Calu3 (cell line): ENCODE measurements at regions not wholly inside any gene's neighbourhood (a gene's known extent, or its start where the extent isn't known, plus 50 kb on each side); places are given as distances from the start of the nearest gene placed in this dataset.

ENCODE experiments used
- BruUV-seq: library from RNA; stranded (reverse); fragments of 400-500 nt; replicated peaks from 2 replicates; lab custom pipeline; 2021; lab: Mats Ljungman, UMichigan
- CTCF ChIA-PET: fragments of 300-600 bp; sonication (Branson Sonifier 250); formaldehyde crosslinking; loops from one replicate; lab custom pipeline; 2022; ENCODE audit warnings: antibody characterized with exemption; lab: Charles Lee
- DNase-seq: peaks from one replicate; pipeline ENCODE4 v3.0.0; 2022
- H3K27ac Mint-ChIP-seq: one replicate; pipeline ENCODE4 v1.8.0; 2022; ENCODE audit warnings: mixed read lengths; ENCODE audit not compliant: unreplicated experiment
- H3K27me3 Mint-ChIP-seq: one replicate; pipeline ENCODE4 v1.8.0; 2022; ENCODE audit warnings: mixed read lengths; ENCODE audit not compliant: unreplicated experiment
- H3K36me3 Mint-ChIP-seq: one replicate; pipeline ENCODE4 v1.8.0; 2022; ENCODE audit warnings: mild to moderate bottlenecking, moderate library complexity, mixed read lengths; ENCODE audit not compliant: insufficient read depth, unreplicated experiment
- H3K4me1 Mint-ChIP-seq: one replicate; pipeline ENCODE4 v1.8.0; 2022; ENCODE audit warnings: mild to moderate bottlenecking, low read depth, mixed read lengths; ENCODE audit not compliant: unreplicated experiment
- H3K4me3 Mint-ChIP-seq: one replicate; pipeline ENCODE4 v1.8.0; 2022; ENCODE audit warnings: mild to moderate bottlenecking, low read depth, moderate library complexity, mixed read lengths; ENCODE audit not compliant: unreplicated experiment
- H3K9me3 Mint-ChIP-seq: one replicate; pipeline ENCODE4 v1.8.0; 2022; ENCODE audit warnings: low read depth, mixed read lengths; ENCODE audit not compliant: unreplicated experiment
- CTCF ChIP-seq: fragments of 200-600 bp; IDR thresholded peaks from one replicate; pipeline ENCODE4 v1.8.0; 2022; ENCODE audit warnings: antibody characterized with exemption; ENCODE audit not compliant: unreplicated experiment
- intact Hi-C: fragments of 100-400 bp; cut with micrococcal nuclease; formaldehyde crosslinking; loops from one replicate; pipeline ENCODE4 v1.10.0; 2022; ENCODE audit not compliant: unreplicated experiment

DNA sequence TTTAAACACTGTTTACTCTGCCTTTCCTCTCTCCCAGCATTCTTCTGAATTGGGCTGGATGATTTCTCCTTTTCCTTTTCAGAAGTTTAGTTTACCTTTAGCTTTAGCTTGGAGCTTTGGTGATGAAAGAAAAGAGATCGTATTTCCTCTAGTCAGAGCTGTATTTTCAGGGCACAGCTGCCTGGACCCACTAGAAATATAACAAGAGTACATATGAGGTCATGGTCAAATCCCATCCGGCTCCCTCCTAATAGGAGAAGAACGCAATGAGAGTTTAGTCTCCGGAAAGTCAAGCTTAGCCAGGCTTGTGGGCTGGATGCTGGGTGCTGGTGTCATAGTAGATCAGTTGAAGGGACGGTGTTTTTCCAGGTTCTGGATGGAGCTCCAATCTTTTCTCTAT is 177.1 kb upstream of the PFN2 start:
- TF ChIP-seq CTCF: no peak
- intact Hi-C loops: no loop called here
- no peak for DNase-seq
- BruUV-seq: no TSS peak
- Mint-ChIP-seq H3K9me3 (peaks cover 5% of the 10 kb centered on the region), H3K36me3 (no peaks in the 10 kb centered on the region), H3K27me3 (peaks cover 72% of the 10 kb centered on the region), H3K27ac (no peak overlapping the region), H3K4me1 (no peaks in the 10 kb centered on the region), H3K4me3 (no peak overlapping the region)
- CTCF ChIA-PET: no interaction called here

- H3K4me1 Mint-ChIP-seq: no peaks in the 10 kb centered on the region
- BruUV-seq: no TSS peak
- intact Hi-C loops: no loop called here
Measured at GRCh38 chr3:150146991-150147761, 176.5 kb upstream of the PFN2 start.

GRCh38 chr3:150145659-150146058 is 175.0 kb upstream of the PFN2 start:
- H3K27ac Mint-ChIP-seq: no peak overlapping the region
- no peak overlapping the region for H3K4me3 Mint-ChIP-seq
- H3K36me3 Mint-ChIP-seq: no peaks in the 10 kb centered on the region
- H3K4me1 Mint-ChIP-seq: no peaks in the 10 kb centered on the region
- H3K27me3 Mint-ChIP-seq: peaks cover 51% of the 10 kb centered on the region
- BruUV-seq: no TSS peak
- CTCF ChIA-PET: no interaction called here
- H3K9me3 Mint-ChIP-seq: peaks cover 3% of the 10 kb centered on the region
- intact Hi-C loops: no loop called here
- no peak for DNase-seq
- no peak for TF ChIP-seq CTCF

More at GRCh38 chr3:150146991-150147761, 176.5 kb upstream of the PFN2 start:
- no peak for TF ChIP-seq CTCF
- no peaks in the 10 kb centered on the region for H3K36me3 Mint-ChIP-seq
- CTCF ChIA-PET: no interaction called here
- DNase-seq: no peak
- H3K27ac Mint-ChIP-seq: no peak overlapping the region
- no peak overlapping the region for H3K4me3 Mint-ChIP-seq
- peaks cover 66% of the 10 kb centered on the region for H3K27me3 Mint-ChIP-seq
- H3K9me3 Mint-ChIP-seq: peaks cover 3% of the 10 kb centered on the region

DNA sequence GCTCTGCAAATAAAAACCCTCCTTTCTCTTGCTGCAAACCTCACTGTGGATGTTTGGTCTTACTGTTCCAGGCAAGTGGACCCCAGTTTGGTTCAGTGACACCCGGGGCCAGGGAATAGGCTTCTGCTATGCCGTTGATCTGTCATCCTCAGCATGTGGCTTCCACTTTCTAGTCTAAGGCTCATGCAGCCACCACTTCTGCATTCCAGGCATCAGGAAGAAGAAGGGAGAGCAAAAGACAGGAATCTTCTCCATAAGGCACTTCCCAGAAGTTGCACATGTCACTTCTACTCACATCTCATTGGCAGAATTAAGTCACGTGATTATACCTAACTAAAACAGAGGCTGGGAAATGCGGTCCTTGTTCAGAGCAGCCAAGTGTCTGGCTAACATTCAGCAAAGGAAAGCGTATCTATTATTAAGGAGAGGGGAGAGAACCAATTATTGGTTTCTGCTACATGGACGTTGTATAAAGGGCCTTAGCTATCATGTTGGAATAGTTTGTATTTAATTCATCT is 173.6 kb upstream of the PFN2 start:
- no TSS peak for BruUV-seq
- H3K9me3 Mint-ChIP-seq: peaks cover 3% of the 10 kb centered on the region
- no peak for TF ChIP-seq CTCF
- intact Hi-C loops: no loop called here
- no peaks in the 10 kb centered on the region for H3K36me3 Mint-ChIP-seq
- no peaks in the 10 kb centered on the region for H3K4me1 Mint-ChIP-seq
- no peak for DNase-seq
- H3K4me3 Mint-ChIP-seq: no peak overlapping the region
- CTCF ChIA-PET: no interaction called here
- no peak overlapping the region for H3K27ac Mint-ChIP-seq
- H3K27me3 Mint-ChIP-seq: peaks cover 40% of the 10 kb centered on the region
